H1 (cell line): ENCODE measurements at regions not wholly inside any gene's neighbourhood (a gene's known extent, or its start where the extent isn't known, plus 50 kb on each side); places are given as distances from the start of the nearest gene placed in this dataset.

Source experiments
- CTCF ChIA-PET: fragments of 300-600 bp; sonication (Branson Sonifier 250); formaldehyde crosslinking; loops from one replicate; lab custom pipeline; 2021; ENCODE audit not compliant: partially characterized antibody; lab: Charles Lee
- POLR2A ChIA-PET: fragments of 300-600 bp; sonication (Branson Sonifier 250); formaldehyde crosslinking; loops from one replicate; lab custom pipeline; 2021; ENCODE audit warnings: inconsistent platforms; ENCODE audit not compliant: partially characterized antibody; lab: Charles Lee
- DNase-seq, 2 experiments: peaks; one replicate each; pipeline versions ENCODE4 v3.0.0 to v3.0.0-alpha.2; 2010 to 2022; ENCODE audit warnings: low spot score in 2 of 2, low read depth in 1 of 2, mixed read lengths in 1 of 2
- FAIRE-seq: peaks from 2 replicates; lab custom pipeline; 2011; peaks lifted over from hg19 to GRCh38; lab: Jason Lieb, UNC
- H2AFZ ChIP-seq: 2 replicates; pipeline ENCODE4 v1.8.1; 2012; ENCODE audit warnings: low read length, inconsistent platforms
- H2AK5ac ChIP-seq: 2 replicates; pipeline ENCODE4 v1.6.1; 2013; ENCODE audit warnings: low read depth, low read length
- H2BK120ac ChIP-seq: replicated peaks from 2 replicates; pipeline ENCODE3; 2013; ENCODE audit warnings: low read depth, low read length, inconsistent platforms
- H2BK12ac ChIP-seq: 2 replicates; pipeline ENCODE4 v1.6.1; 2013; ENCODE audit warnings: low read depth, low read length
- H2BK15ac ChIP-seq: 2 replicates; pipeline ENCODE4 v1.6.1; 2013; ENCODE audit warnings: low read length
- H2BK20ac ChIP-seq: 2 replicates; pipeline ENCODE4 v1.6.1; 2013; ENCODE audit warnings: low read length
- H2BK5ac ChIP-seq: 2 replicates; pipeline ENCODE4 v1.6.1; 2013; ENCODE audit warnings: low read depth, low read length
- H3K14ac ChIP-seq: 2 replicates; pipeline ENCODE4 v1.6.1; 2013; ENCODE audit warnings: inconsistent platforms; ENCODE audit not compliant: insufficient read length
- H3K18ac ChIP-seq: 2 replicates; pipeline ENCODE4 v1.6.1; 2013; ENCODE audit warnings: low read length; ENCODE audit errors: extremely low read depth
- H3K23ac ChIP-seq: 2 replicates; pipeline ENCODE4 v1.6.1; 2013; ENCODE audit warnings: inconsistent platforms; ENCODE audit not compliant: insufficient read length
- H3K23me2 ChIP-seq: 2 replicates; pipeline ENCODE4 v1.6.1; 2013; ENCODE audit warnings: low read depth, low read length
- H3K27ac ChIP-seq: 2 replicates; pipeline ENCODE4 v1.6.1; 2011; ENCODE audit warnings: low read depth, low read length, inconsistent platforms
- H3K27me3 ChIP-seq, 4 experiments: replicated peaks in 1 of 4; 1 replicate in 1 of 4; 2 replicates in 3 of 4; pipeline versions ENCODE4 v1.6.1 to v1.8.1; 2011 to 2013; ENCODE audit warnings: low read length in 3 of 4, mild to moderate bottlenecking in 3 of 4, inconsistent platforms in 2 of 4, mixed read lengths in 2 of 4, moderate library complexity in 1 of 4; ENCODE audit not compliant: control insufficient read depth in 3 of 4, insufficient read depth in 3 of 4; ENCODE audit errors: extremely low read depth in 1 of 4
- H3K36me3 ChIP-seq, 4 experiments: 2 replicates each; pipeline versions ENCODE4 v1.6.1 to v1.8.1; 2011 to 2013; ENCODE audit warnings: mild to moderate bottlenecking in 4 of 4, low read length in 3 of 4, moderate library complexity in 2 of 4, control low read depth in 1 of 4, inconsistent platforms in 1 of 4; ENCODE audit not compliant: insufficient read depth in 4 of 4, control insufficient read depth in 2 of 4
- H3K4ac ChIP-seq: replicated peaks from 2 replicates; pipeline ENCODE3; 2013; ENCODE audit warnings: low read length, low read depth, mixed read lengths, inconsistent platforms; ENCODE audit not compliant: insufficient read length
- H3K4me1 ChIP-seq, 4 experiments: replicated peaks in 1 of 4; 1 replicate in 1 of 4; 2 replicates in 3 of 4; pipeline versions ENCODE4 v1.6.1 to v1.8.1; 2011 to 2013; ENCODE audit warnings: low read length in 3 of 4, inconsistent platforms in 2 of 4, mixed read lengths in 1 of 4; ENCODE audit not compliant: insufficient read depth in 4 of 4, control insufficient read depth in 3 of 4
- H3K4me2 ChIP-seq, 2 experiments: 2 replicates each; pipeline versions ENCODE4 v1.6.1 to v1.8.1; 2011 to 2013; ENCODE audit warnings: low read depth in 2 of 2, low read length in 2 of 2, control low read depth in 1 of 2, inconsistent platforms in 1 of 2, mild to moderate bottlenecking in 1 of 2; ENCODE audit not compliant: insufficient read depth in 1 of 2
- H3K4me3 ChIP-seq, 4 experiments: fragments of 200-600, 300-600 bp in 1 of 4; sonication (generic), shearing (Covaris generic), sonication (Bioruptor Twin) in 1 of 4; 2 replicates each; pipeline versions ENCODE4 v1.5.1 to v1.8.1; 2011 to 2016; ENCODE audit warnings: low read length in 4 of 4, low read depth in 3 of 4, control low read depth in 2 of 4, inconsistent platforms in 2 of 4, mild to moderate bottlenecking in 2 of 4, mixed read lengths in 1 of 4, moderate library complexity in 1 of 4; ENCODE audit not compliant: insufficient read depth in 2 of 4; ENCODE audit errors: extremely low read depth in 1 of 4
- H3K56ac ChIP-seq: replicated peaks from 2 replicates; pipeline ENCODE3; 2013; ENCODE audit warnings: low read depth, mild to moderate bottlenecking, mixed read lengths, low read length, inconsistent platforms; ENCODE audit not compliant: insufficient read length
- H3K79me1 ChIP-seq: 2 replicates; pipeline ENCODE4 v1.6.1; 2013; ENCODE audit warnings: low read depth, low read length, control low read depth
- H3K79me2 ChIP-seq, 2 experiments: 2 replicates each; pipeline versions ENCODE4 v1.6.1 to v1.8.1; 2012 to 2013; ENCODE audit warnings: low read length in 2 of 2, mild to moderate bottlenecking in 2 of 2, inconsistent platforms in 1 of 2; ENCODE audit not compliant: insufficient read depth in 2 of 2, control insufficient read depth in 1 of 2
- H3K9ac ChIP-seq, 4 experiments: replicated peaks in 1 of 4; 1 replicate in 1 of 4; 2 replicates in 3 of 4; pipeline versions ENCODE4 v1.6.1 to v1.8.1; 2011 to 2013; ENCODE audit warnings: low read depth in 3 of 4, low read length in 3 of 4, control low read depth in 2 of 4, mild to moderate bottlenecking in 2 of 4, moderate library complexity in 2 of 4, inconsistent platforms in 1 of 4; ENCODE audit errors: extremely low read depth in 1 of 4
- H3K9me3 ChIP-seq, 2 experiments: 2 replicates each; pipeline versions ENCODE4 v1.6.1 to v1.8.1; 2012 to 2013; ENCODE audit warnings: mild to moderate bottlenecking in 2 of 2, moderate library complexity in 2 of 2, control low read depth in 1 of 2, inconsistent platforms in 1 of 2, low read depth in 1 of 2, low read length in 1 of 2, mixed read lengths in 1 of 2; ENCODE audit not compliant: insufficient read depth in 2 of 2
- H4K20me1 ChIP-seq, 2 experiments: replicated peaks in 1 of 2; 2 replicates each; pipeline versions ENCODE3 to v1.8.1; 2011 to 2013; ENCODE audit warnings: inconsistent platforms in 2 of 2, low read length in 2 of 2, mild to moderate bottlenecking in 1 of 2; ENCODE audit not compliant: insufficient read depth in 2 of 2, control insufficient read depth in 1 of 2
- H4K5ac ChIP-seq: 2 replicates; pipeline ENCODE4 v1.6.1; 2013; ENCODE audit warnings: low read length, low read depth, mixed read lengths, inconsistent platforms; ENCODE audit not compliant: insufficient read length
- H4K8ac ChIP-seq: 2 replicates; pipeline ENCODE4 v1.8.0; 2013; ENCODE audit warnings: mild to moderate bottlenecking, moderate library complexity, low read length, inconsistent platforms; ENCODE audit not compliant: insufficient read depth; ENCODE audit errors: extremely low read depth
- H4K91ac ChIP-seq: replicated peaks from 2 replicates; pipeline ENCODE3; 2013; ENCODE audit warnings: low read length, mixed read lengths, inconsistent platforms; ENCODE audit not compliant: insufficient read length
- HDAC2 ChIP-seq, 2 experiments: fragments of 300-600 bp in 1 of 2; sonication (generic) in 1 of 2; IDR thresholded peaks; 2 replicates each; pipeline ENCODE4 v1.6.1; 2011 to 2012; ENCODE audit warnings: low read depth in 2 of 2, low read length in 2 of 2, mild to moderate bottlenecking in 2 of 2, moderate library complexity in 2 of 2, borderline replicate concordance in 1 of 2, inconsistent platforms in 1 of 2
- WGBS, 2 experiments: shearing (Covaris generic) in 1 of 2; methylation state at CpG; one replicate each; pipeline versions ENCODE4 v1.1.6 to v1.1.7; 2013 to 2015; ENCODE audit warnings: low lambda C conversion rate in 2 of 2, mixed read lengths in 2 of 2, inconsistent platforms in 1 of 2, low coverage in 1 of 2, missing lambda C conversion rate in 1 of 2; ENCODE audit not compliant: insufficient replicate concordance in 2 of 2, insufficient coverage in 1 of 2, insufficient read length in 1 of 2; ENCODE audit errors: extremely low coverage in 1 of 2, missing lambda C conversion rate in 1 of 2; 5-methylcytosine and 5-hydroxymethylcytosine counted together

DNA sequence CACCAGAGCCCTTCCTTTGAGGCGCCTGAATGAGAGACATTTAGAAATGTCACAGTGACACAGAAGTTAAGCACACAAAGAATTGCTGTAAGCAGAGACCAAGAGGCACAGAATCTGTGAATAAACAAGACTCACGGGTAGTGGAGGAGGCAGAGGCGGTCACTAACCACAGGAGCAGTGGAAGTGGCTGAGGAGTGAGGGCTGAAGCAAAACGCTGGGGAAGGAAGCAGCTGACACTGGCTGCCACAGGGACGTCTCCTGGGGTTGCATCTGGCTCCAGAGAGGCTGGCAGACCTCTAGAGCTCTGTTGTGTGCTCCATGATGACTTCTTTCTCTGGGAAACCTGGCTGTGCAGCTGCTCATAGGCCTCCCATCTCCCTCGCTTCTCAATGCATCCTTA is 65.0 kb upstream of the SLC2A12 start:
- Histone ChIP-seq H3K79me1 (no peaks in the 10 kb centered on the region), H3K23ac (no peak overlapping the region), H3K79me2 (no peaks in the 10 kb centered on the region), H3K4ac (no peak overlapping the region), H3K9ac (no peak overlapping the region), H2BK20ac (no peak overlapping the region), H2BK120ac (no peak overlapping the region), H3K4me1 (peaks cover 0 to 2% (median 0%) of the 10 kb centered on the region in 4 experiments; a peak in 1 of 7 replicates), H3K9me3 (no peaks in the 10 kb centered on the region; a peak in 1 of 4 replicates), H2AFZ (peak overlapping the region; percentile 40; the same call in 1 of the 2 replicates), H3K27me3 (no peaks in the 10 kb centered on the region), H3K18ac (no peak overlapping the region), H3K14ac (no peak overlapping the region), H4K8ac (no peak overlapping the region; the same call in 1 of the 2 replicates), H3K27ac (no peak overlapping the region), H2AK5ac (no peak overlapping the region), H2BK15ac (no peak overlapping the region), H3K4me2 (no peak overlapping the region), H4K20me1 (no peaks in the 10 kb centered on the region), H4K91ac (no peak overlapping the region), H2BK12ac (no peak overlapping the region), H3K56ac (no peak overlapping the region), H3K36me3 (no peaks in the 10 kb centered on the region), H3K4me3 (no peak overlapping the region), H4K5ac (no peak overlapping the region), H2BK5ac (no peak overlapping the region), H3K23me2 (no peaks in the 10 kb centered on the region)
- POLR2A ChIA-PET, result no interaction called here
- CTCF ChIA-PET, result interaction anchor here (0.6 to 1.5 kb wide), 6 partner anchors 9 to 523 kb away, joined by 3 to 5 read pairs (median 4); no protein-coding TSS in a partner anchor
- DNase-seq (no peak), FAIRE-seq (no peak)
- WGBS, 2 experiments, result 84% methylated on average over 6 of the region's 6 CpGs; no CpG with 5 or more reads in 1 of the 2 experiments
- TF ChIP-seq HDAC2 (IDR thresholded peaks at IDR 0.05; ENCODE audit: borderline replicate concordance in 1 of 2, low read depth in 2 of 2, low read length in 2 of 2), result no peak
